PC-3 (cell line): ENCODE measurements at regions not wholly inside any gene's neighbourhood (a gene's known extent, or its start where the extent isn't known, plus 50 kb on each side); places are given as distances from the start of the nearest gene placed in this dataset.

Experiments
- ATAC-seq: fragments of 200-7000 bp; cut with Tn5 transposase; 2 replicates; pipeline ENCODE4 v1.9.1; 2020; ENCODE audit warnings: mild to moderate bottlenecking, moderate library complexity
- BruUV-seq: library from RNA; stranded (reverse); fragments of 400-500 nt; replicated peaks from 2 replicates; lab custom pipeline; 2021; lab: Mats Ljungman, UMichigan
- CTCF ChIA-PET: fragments of 300-600 bp; sonication (Branson Sonifier 250); formaldehyde crosslinking; loops from one replicate; lab custom pipeline; 2022; ENCODE audit warnings: antibody characterized with exemption; lab: Charles Lee
- POLR2A ChIA-PET: fragments of 300-600 bp; sonication (Branson Sonifier 250); formaldehyde crosslinking; loops from one replicate; lab custom pipeline; 2022; ENCODE audit warnings: antibody characterized with exemption; ENCODE audit not compliant: unreplicated experiment; lab: Charles Lee
- DNase-seq: peaks from one replicate; pipeline ENCODE4 v3.0.0-alpha.2; 2015
- H2AFZ ChIP-seq: fragments of 300-600 bp; sonication (generic); 2 replicates; pipeline ENCODE4 v1.6.0; 2016; ENCODE audit warnings: antibody characterized with exemption, low read length
- H3F3A ChIP-seq: fragments of 300-600 bp; sonication (generic); one replicate; pipeline ENCODE4 v1.6.0; 2017; ENCODE audit warnings: antibody characterized with exemption, low read length, control low read depth, mild to moderate bottlenecking; ENCODE audit not compliant: unreplicated experiment
- H3K27ac ChIP-seq: fragments of 300-600 bp; sonication (generic); 2 replicates; pipeline ENCODE4 v1.5.1; 2016; ENCODE audit warnings: mild to moderate bottlenecking, low read length
- H3K27me3 ChIP-seq: fragments of 300-600 bp; sonication (generic); 2 replicates; pipeline ENCODE4 v1.6.1; 2016; ENCODE audit warnings: low read length, mixed read lengths
- H3K36me3 ChIP-seq: fragments of 300-600 bp; sonication (generic); 2 replicates; pipeline ENCODE4 v1.6.1; 2016; ENCODE audit warnings: low read depth, mixed run types, low read length, mixed read lengths
- H3K4me1 ChIP-seq: fragments of 300-600 bp; sonication (generic); 2 replicates; pipeline ENCODE4 v1.5.1; 2016; ENCODE audit warnings: low read length; ENCODE audit not compliant: insufficient read depth
- H3K4me2 ChIP-seq: fragments of 300-600 bp; sonication (generic); 2 replicates; pipeline ENCODE4 v1.6.0; 2016; ENCODE audit warnings: low read length
- H3K4me3 ChIP-seq: fragments of 300-600 bp; sonication (generic); 2 replicates; pipeline ENCODE4 v1.5.1; 2016; ENCODE audit warnings: mild to moderate bottlenecking, low read length, mixed read lengths
- H3K79me2 ChIP-seq: fragments of 300-600 bp; sonication (generic); 2 replicates; pipeline ENCODE4 v1.6.1; 2017; ENCODE audit warnings: low read length, mixed read lengths
- H3K9ac ChIP-seq: fragments of 300-600 bp; sonication (generic); 2 replicates; pipeline ENCODE4 v1.6.0; 2016; ENCODE audit warnings: mild to moderate bottlenecking, low read length
- H3K9me2 ChIP-seq: fragments of 300-600 bp; sonication (generic); replicated peaks from 2 replicates; pipeline ENCODE4 v1.6.1; 2016; ENCODE audit warnings: mixed run types, low read length, mixed read lengths
- H3K9me3 ChIP-seq: fragments of 300-600 bp; sonication (generic); 2 replicates; pipeline ENCODE4 v1.6.1; 2016; ENCODE audit warnings: low read length, mixed read lengths
- H4K20me1 ChIP-seq: fragments of 300-600 bp; sonication (generic); 2 replicates; pipeline ENCODE4 v1.6.1; 2016; ENCODE audit warnings: low read length, mixed read lengths
- EZH2 ChIP-seq: fragments of 300-600 bp; sonication (generic); IDR thresholded peaks from one replicate; pipeline ENCODE4 v1.6.1; 2017; ENCODE audit warnings: antibody characterized with exemption, mild to moderate bottlenecking, low read length; ENCODE audit not compliant: unreplicated experiment
- EZH2phosphoT487 ChIP-seq: fragments of 300-600 bp; sonication (generic); IDR thresholded peaks from 2 replicates; pipeline ENCODE4 v1.6.1; 2018; ENCODE audit warnings: mild to moderate bottlenecking, antibody characterized with exemption, low read length, borderline replicate concordance
- intact Hi-C: fragments of 100-400 bp; cut with micrococcal nuclease; formaldehyde crosslinking; loops from 2 replicates; pipeline ENCODE4 v1.9.0; 2023
- TF ChIP-seq, protein P1 (sequence below): fragments of 300-600 bp; sonication (generic); conservative IDR thresholded peaks from 2 replicates; pipeline ENCODE4 v1.5.1; 2017; ENCODE audit warnings: antibody characterized with exemption, low read depth, mild to moderate bottlenecking, low read length

GRCh38 chr9:119071636-119072035 is 297.6 kb downstream of the BRINP1 start:
- Histone ChIP-seq H3K4me2 (no peak overlapping the region), H3K27ac (no peak overlapping the region), H3K27me3 (no peaks in the 10 kb centered on the region), H3K9me2 (no peaks in the 10 kb centered on the region), H4K20me1 (no peaks in the 10 kb centered on the region), H3K36me3 (no peaks in the 10 kb centered on the region), H3K79me2 (no peaks in the 10 kb centered on the region), H3K4me1 (no peaks in the 10 kb centered on the region), H3K9me3 (no peaks in the 10 kb centered on the region), H3K4me3 (no peak overlapping the region), H2AFZ (no peak overlapping the region), H3F3A (no peaks in the 10 kb centered on the region), H3K9ac (no peak overlapping the region)
- ChIA-PET CTCF (no interaction called here), POLR2A (no interaction called here)
- no TSS peak for BruUV-seq
- intact Hi-C loops: no loop called here
- TF ChIP-seq, protein P1, sequence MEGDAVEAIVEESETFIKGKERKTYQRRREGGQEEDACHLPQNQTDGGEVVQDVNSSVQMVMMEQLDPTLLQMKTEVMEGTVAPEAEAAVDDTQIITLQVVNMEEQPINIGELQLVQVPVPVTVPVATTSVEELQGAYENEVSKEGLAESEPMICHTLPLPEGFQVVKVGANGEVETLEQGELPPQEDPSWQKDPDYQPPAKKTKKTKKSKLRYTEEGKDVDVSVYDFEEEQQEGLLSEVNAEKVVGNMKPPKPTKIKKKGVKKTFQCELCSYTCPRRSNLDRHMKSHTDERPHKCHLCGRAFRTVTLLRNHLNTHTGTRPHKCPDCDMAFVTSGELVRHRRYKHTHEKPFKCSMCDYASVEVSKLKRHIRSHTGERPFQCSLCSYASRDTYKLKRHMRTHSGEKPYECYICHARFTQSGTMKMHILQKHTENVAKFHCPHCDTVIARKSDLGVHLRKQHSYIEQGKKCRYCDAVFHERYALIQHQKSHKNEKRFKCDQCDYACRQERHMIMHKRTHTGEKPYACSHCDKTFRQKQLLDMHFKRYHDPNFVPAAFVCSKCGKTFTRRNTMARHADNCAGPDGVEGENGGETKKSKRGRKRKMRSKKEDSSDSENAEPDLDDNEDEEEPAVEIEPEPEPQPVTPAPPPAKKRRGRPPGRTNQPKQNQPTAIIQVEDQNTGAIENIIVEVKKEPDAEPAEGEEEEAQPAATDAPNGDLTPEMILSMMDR: no peak
- TF ChIP-seq EZH2 (no peak), EZH2phosphoT487 (no peak)
- ATAC-seq: no peak
- no peak for DNase-seq

GRCh38 chr9:119074017-119074416 is 295.2 kb downstream of the BRINP1 start:
- no TSS peak for BruUV-seq

GRCh38 chr9:119078015-119078414 is 291.2 kb downstream of the BRINP1 start:
- H3K9me3 ChIP-seq: no peaks in the 10 kb centered on the region
- no peak overlapping the region for H2AFZ ChIP-seq
- no peaks in the 10 kb centered on the region for H3K4me1 ChIP-seq
- TF ChIP-seq, protein P1: no peak
- ATAC-seq (no peak), DNase-seq (no peak)
- no TSS peak for BruUV-seq
- H4K20me1 ChIP-seq: no peaks in the 10 kb centered on the region
- no peaks in the 10 kb centered on the region for H3K36me3 ChIP-seq
- H3K4me2 ChIP-seq: no peak overlapping the region
- no peaks in the 10 kb centered on the region for H3K9me2 ChIP-seq
- POLR2A ChIA-PET: no interaction called here
- H3K4me3 ChIP-seq: no peak overlapping the region
- intact Hi-C loops: no loop called here
- no peaks in the 10 kb centered on the region for H3K27me3 ChIP-seq
- CTCF ChIA-PET: no interaction called here
- no peak overlapping the region for H3K27ac ChIP-seq
- H3F3A ChIP-seq: no peaks in the 10 kb centered on the region
- no peaks in the 10 kb centered on the region for H3K79me2 ChIP-seq
- no peak overlapping the region for H3K9ac ChIP-seq

More at GRCh38 chr9:119074017-119074416, 295.2 kb downstream of the BRINP1 start:
- intact Hi-C loops: no loop called here
- no peaks in the 10 kb centered on the region for H4K20me1 ChIP-seq
- TF ChIP-seq EZH2 (no peak), EZH2phosphoT487 (no peak)
- TF ChIP-seq, protein P1: no peak
- no peak overlapping the region for H3K4me3 ChIP-seq
- no peaks in the 10 kb centered on the region for H3K79me2 ChIP-seq
- no peak overlapping the region for H2AFZ ChIP-seq
- DNase-seq (no peak), ATAC-seq (no peak)
- no peaks in the 10 kb centered on the region for H3K27me3 ChIP-seq
- H3K4me1 ChIP-seq: no peaks in the 10 kb centered on the region
- ChIA-PET CTCF (no interaction called here), POLR2A (no interaction called here)
- no peak overlapping the region for H3K9ac ChIP-seq
- H3F3A ChIP-seq: no peaks in the 10 kb centered on the region
- no peak overlapping the region for H3K27ac ChIP-seq
- no peak overlapping the region for H3K4me2 ChIP-seq
- no peaks in the 10 kb centered on the region for H3K9me2 ChIP-seq
- no peaks in the 10 kb centered on the region for H3K36me3 ChIP-seq
- H3K9me3 ChIP-seq: no peaks in the 10 kb centered on the region
